ENCODE measurements at regions not wholly inside any gene's neighbourhood (a gene's known extent, or its start where the extent isn't known, plus 50 kb on each side); places are given as distances from the start of the nearest gene placed in this dataset.
A peak's percentile ranks its signal among the peaks of the same experiment; 100 is the strongest.

- DNase-seq: no peak
- Histone ChIP-seq H3F3A (ENCODE audit: insufficient read depth, low read depth) (peaks cover 28% of the 10 kb centered on the region), H3K27me3 (ENCODE audit: insufficient read depth, low read depth) (no peaks in the 10 kb centered on the region), H3K4me1 (replicated peaks; ENCODE audit: insufficient read depth) (peaks cover 27% of the 10 kb centered on the region), H3K4me3 (no peak overlapping the region), H3K79me2 (ENCODE audit: low read depth) (peaks cover 14% of the 10 kb centered on the region; the same call in 1 of the 2 replicates), H3K9me3 (ENCODE audit: insufficient read depth, low read depth) (no peaks in the 10 kb centered on the region), H3K4me2 (no peak overlapping the region), H4K20me1 (ENCODE audit: insufficient read depth) (0 out of 2 replicates have a peak, but pooled peaks cover 3% of the 10 kb centered on the region), H3K9me2 (ENCODE audit: insufficient read depth) (no peaks in the 10 kb centered on the region), H2AFZ (no peak overlapping the region), H3K27ac (no peak overlapping the region), H3K36me3 (ENCODE audit: low read depth) (peaks cover 20% of the 10 kb centered on the region; the same call in 1 of the 2 replicates)
- TF ChIP-seq EZH2 (IDR thresholded peaks at IDR 0.05; ENCODE audit: low read depth): no peak
- CTCF ChIA-PET: no interaction called here
- POLR2A ChIA-PET (ENCODE audit: unreplicated experiment): no interaction called here
- intact Hi-C loops (cut with micrococcal nuclease; ENCODE audit: unreplicated experiment): no loop called here
- BruUV-seq (replicated peaks): no TSS peak
Measured at GRCh38 chr14:71651228-71651627, 281.0 kb upstream of the RGS6 start.

GRCh38 chr14:71652368-71652767 lies 279.9 kb upstream of the RGS6 start:
- Histone ChIP-seq H3F3A (ENCODE audit: insufficient read depth, low read depth) (peaks cover 19% of the 10 kb centered on the region; the same call in 1 of the 2 replicates), H3K4me1 (replicated peaks; ENCODE audit: insufficient read depth) (peaks cover 17% of the 10 kb centered on the region), H3K9me2 (ENCODE audit: insufficient read depth) (no peaks in the 10 kb centered on the region), H3K36me3 (ENCODE audit: low read depth) (peaks cover 20% of the 10 kb centered on the region; the same call in 1 of the 2 replicates), H3K9me3 (ENCODE audit: insufficient read depth, low read depth) (no peaks in the 10 kb centered on the region), H3K79me2 (ENCODE audit: low read depth) (peaks cover 14% of the 10 kb centered on the region; the same call in 1 of the 2 replicates), H3K27ac (no peak overlapping the region), H2AFZ (no peak overlapping the region), H3K4me3 (no peak overlapping the region), H3K4me2 (no peak overlapping the region), H4K20me1 (ENCODE audit: insufficient read depth) (no peaks in the 10 kb centered on the region), H3K27me3 (ENCODE audit: insufficient read depth, low read depth) (no peaks in the 10 kb centered on the region)
- ChIA-PET CTCF (no interaction called here), POLR2A (ENCODE audit: unreplicated experiment) (no interaction called here)
- BruUV-seq (replicated peaks): no TSS peak
- TF ChIP-seq EZH2 (IDR thresholded peaks at IDR 0.05; ENCODE audit: low read depth) (no peak), CTCF (conservative IDR thresholded peaks at IDR 0.05) (no peak)
- DNase-seq: no peak
- intact Hi-C loops (cut with micrococcal nuclease; ENCODE audit: unreplicated experiment): no loop called here

- no peak overlapping the region for H3K4me3 ChIP-seq
- intact Hi-C loops (cut with micrococcal nuclease; ENCODE audit: unreplicated experiment): no loop called here
- H3K4me2 ChIP-seq: no peak overlapping the region
- H3K27me3 ChIP-seq (ENCODE audit: insufficient read depth, low read depth): no peaks in the 10 kb centered on the region
- no peaks in the 10 kb centered on the region for H3K9me3 ChIP-seq (ENCODE audit: insufficient read depth, low read depth)
- BruUV-seq (replicated peaks): no TSS peak
- ChIA-PET POLR2A (ENCODE audit: unreplicated experiment) (no interaction called here), CTCF (no interaction called here)
- H2AFZ ChIP-seq: no peak overlapping the region
- H3K9me2 ChIP-seq (ENCODE audit: insufficient read depth): no peaks in the 10 kb centered on the region
- no peak for DNase-seq
- H3F3A ChIP-seq (ENCODE audit: insufficient read depth, low read depth): peaks cover 37% of the 10 kb centered on the region
- H3K4me1 ChIP-seq (replicated peaks; ENCODE audit: insufficient read depth): peaks cover 26% of the 10 kb centered on the region
- H3K79me2 ChIP-seq (ENCODE audit: low read depth): peaks cover 7% of the 10 kb centered on the region; the same call in 1 of the 2 replicates
- H3K36me3 ChIP-seq (ENCODE audit: low read depth): peaks cover 20% of the 10 kb centered on the region; the same call in 1 of the 2 replicates
- H3K27ac ChIP-seq: no peak overlapping the region
- no peaks in the 10 kb centered on the region for H4K20me1 ChIP-seq (ENCODE audit: insufficient read depth)
- no peak for TF ChIP-seq EZH2 (IDR thresholded peaks at IDR 0.05; ENCODE audit: low read depth)
- no peak for TF ChIP-seq CTCF (conservative IDR thresholded peaks at IDR 0.05)
Measured at GRCh38 chr14:71654810-71655209, 277.4 kb upstream of the RGS6 start.

GRCh38 chr14:71658261-71658860 lies 273.9 kb upstream of the RGS6 start:
- no peaks in the 10 kb centered on the region for H3K9me2 ChIP-seq (ENCODE audit: insufficient read depth)
- ChIA-PET POLR2A (ENCODE audit: unreplicated experiment) (no interaction called here), CTCF (no interaction called here)
- peaks cover 18% of the 10 kb centered on the region; the same call in 1 of the 2 replicates for H3K79me2 ChIP-seq (ENCODE audit: low read depth)
- H3K27me3 ChIP-seq (ENCODE audit: insufficient read depth, low read depth): no peaks in the 10 kb centered on the region
- no peaks in the 10 kb centered on the region for H4K20me1 ChIP-seq (ENCODE audit: insufficient read depth)
- peaks cover 33% of the 10 kb centered on the region for H3K36me3 ChIP-seq (ENCODE audit: low read depth)
- H3K9me3 ChIP-seq (ENCODE audit: insufficient read depth, low read depth): no peaks in the 10 kb centered on the region
- no peak overlapping the region for H3K4me3 ChIP-seq
- intact Hi-C loops (cut with micrococcal nuclease; ENCODE audit: unreplicated experiment): no loop called here
- TF ChIP-seq EZH2 (IDR thresholded peaks at IDR 0.05; ENCODE audit: low read depth): no peak
- no peak for TF ChIP-seq CTCF (conservative IDR thresholded peaks at IDR 0.05)
- no peak for DNase-seq
- H2AFZ ChIP-seq: no peak overlapping the region
- H3K4me2 ChIP-seq: peak overlapping the region; percentile 61
- H3F3A ChIP-seq (ENCODE audit: insufficient read depth, low read depth): peaks cover 29% of the 10 kb centered on the region
- H3K27ac ChIP-seq: peak overlapping the region; percentile 69
- H3K4me1 ChIP-seq (replicated peaks; ENCODE audit: insufficient read depth): peaks cover 32% of the 10 kb centered on the region
- BruUV-seq (replicated peaks): no TSS peak

Measured in PC-9 (cell line).